ENCODE measurements at regions not wholly inside any gene's neighbourhood (a gene's known extent, or its start where the extent isn't known, plus 50 kb on each side); places are given as distances from the start of the nearest gene placed in this dataset.

DNA sequence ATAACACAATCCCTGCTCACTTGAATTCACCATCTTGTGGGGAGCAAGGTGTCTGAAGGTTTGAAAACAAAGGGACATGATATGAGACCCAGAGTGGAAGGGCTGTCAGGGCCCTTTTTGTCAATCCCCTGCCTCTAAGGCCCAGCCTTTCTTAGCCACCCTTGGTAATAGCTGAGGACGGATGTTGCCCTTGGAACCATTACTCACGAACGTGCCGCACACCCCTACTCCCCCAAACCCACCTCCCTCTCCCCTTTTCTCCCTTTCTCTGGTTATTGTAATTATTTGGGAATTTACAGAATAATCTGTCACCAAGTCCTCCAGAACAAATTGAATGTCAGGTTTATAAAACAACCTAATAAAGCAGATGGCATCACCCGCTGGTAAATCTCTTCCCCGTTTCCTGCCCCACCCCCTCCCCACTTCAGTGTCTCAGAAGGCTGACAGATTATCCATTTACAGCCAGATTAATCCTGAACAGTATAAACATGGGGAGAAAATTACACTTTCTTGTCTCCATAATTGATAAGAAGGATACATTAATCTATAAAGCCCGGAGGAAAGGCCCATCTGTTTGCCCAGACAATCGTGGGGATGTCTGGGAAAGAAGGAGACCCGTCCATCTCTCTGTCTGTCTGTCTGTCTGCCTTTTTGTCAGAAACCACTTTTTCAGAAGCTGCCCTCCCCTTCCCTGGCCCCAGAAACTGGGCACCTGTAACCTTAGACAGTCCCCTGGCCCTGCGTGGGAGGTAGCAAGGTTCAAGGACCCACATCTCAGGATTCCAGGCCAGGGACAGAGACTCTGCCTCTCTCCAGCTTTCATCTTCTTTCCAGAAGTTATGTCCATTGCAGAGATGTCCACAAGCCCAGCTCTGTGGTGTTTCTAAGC is 60.6 kb upstream of the CD34 start:
- DNase-seq (no peak), ATAC-seq (no peak)
- TF ChIP-seq, protein P1, sequence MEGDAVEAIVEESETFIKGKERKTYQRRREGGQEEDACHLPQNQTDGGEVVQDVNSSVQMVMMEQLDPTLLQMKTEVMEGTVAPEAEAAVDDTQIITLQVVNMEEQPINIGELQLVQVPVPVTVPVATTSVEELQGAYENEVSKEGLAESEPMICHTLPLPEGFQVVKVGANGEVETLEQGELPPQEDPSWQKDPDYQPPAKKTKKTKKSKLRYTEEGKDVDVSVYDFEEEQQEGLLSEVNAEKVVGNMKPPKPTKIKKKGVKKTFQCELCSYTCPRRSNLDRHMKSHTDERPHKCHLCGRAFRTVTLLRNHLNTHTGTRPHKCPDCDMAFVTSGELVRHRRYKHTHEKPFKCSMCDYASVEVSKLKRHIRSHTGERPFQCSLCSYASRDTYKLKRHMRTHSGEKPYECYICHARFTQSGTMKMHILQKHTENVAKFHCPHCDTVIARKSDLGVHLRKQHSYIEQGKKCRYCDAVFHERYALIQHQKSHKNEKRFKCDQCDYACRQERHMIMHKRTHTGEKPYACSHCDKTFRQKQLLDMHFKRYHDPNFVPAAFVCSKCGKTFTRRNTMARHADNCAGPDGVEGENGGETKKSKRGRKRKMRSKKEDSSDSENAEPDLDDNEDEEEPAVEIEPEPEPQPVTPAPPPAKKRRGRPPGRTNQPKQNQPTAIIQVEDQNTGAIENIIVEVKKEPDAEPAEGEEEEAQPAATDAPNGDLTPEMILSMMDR (IDR thresholded peaks at IDR 0.05): no peak
- H3K4me1 Mint-ChIP-seq (ENCODE audit: low read depth): no peaks in the 10 kb centered on the region
- H3K9me3 Mint-ChIP-seq: no peaks in the 10 kb centered on the region
- intact Hi-C loops (cut with micrococcal nuclease): no loop called here
- no peak overlapping the region for H3K4me3 Mint-ChIP-seq
- ChIA-PET CTCF (interaction anchor here (1.5 to 2.0 kb wide), 2 partner anchors 8 to 174 kb away, joined by 3 to 8 read pairs; no protein-coding TSS in a partner anchor), POLR2A (interaction anchor here (1.1 kb wide), 1 partner anchor 31 kb away, joined by 3 read pairs; no protein-coding TSS in a partner anchor)
- H3K27me3 Mint-ChIP-seq: peaks cover 13% of the 10 kb centered on the region
- no peaks in the 10 kb centered on the region for H3K36me3 Mint-ChIP-seq (ENCODE audit: low read depth)
- no peak overlapping the region for H3K27ac Mint-ChIP-seq

DNA sequence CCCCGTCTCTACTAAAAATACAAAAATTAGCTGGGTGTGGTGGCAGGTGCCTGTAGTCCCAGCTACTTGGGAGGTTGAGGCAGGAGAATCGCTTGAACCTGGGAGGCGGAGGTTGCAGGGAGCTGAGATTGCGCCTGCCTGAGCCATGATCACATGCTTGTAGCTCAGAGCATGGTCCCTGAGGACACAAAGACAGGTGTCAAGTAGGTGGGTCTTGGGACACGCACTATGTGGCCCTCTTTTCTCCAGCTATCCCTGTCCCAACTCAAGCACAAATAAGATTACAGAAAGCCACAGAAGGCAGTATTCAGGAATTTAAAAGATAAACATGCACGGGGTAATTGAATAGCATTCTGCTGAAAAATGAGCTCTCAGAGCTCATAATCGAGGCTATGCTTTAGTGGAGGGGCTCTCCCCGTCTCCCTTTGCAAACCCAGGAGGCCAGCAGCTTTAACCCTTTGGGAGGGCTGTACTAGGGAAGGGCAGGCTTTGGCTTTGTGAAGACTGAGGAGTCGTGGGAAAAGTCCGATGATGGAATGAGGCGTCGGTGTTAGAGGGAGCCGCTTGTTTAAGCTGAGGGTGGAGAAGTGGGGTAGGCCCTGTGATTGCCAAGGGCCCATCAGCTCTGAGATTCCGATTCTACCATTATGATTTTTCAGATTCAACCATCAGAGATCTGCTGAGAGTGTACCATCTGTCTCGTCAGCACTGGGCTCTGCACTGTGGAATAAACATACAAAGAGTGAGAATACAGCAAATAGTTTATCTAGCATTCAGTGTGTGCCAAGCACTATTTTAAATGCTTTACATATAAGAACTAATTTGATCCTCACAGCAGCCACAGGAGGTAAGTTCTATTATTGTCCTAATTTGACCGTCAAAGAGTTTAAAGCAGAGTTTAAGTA is 59.7 kb upstream of the CD34 start:
- ChIA-PET CTCF (interaction anchor here (0.9 to 2.3 kb wide), 7 partner anchors 11 to 174 kb away, joined by 3 to 21 read pairs (median 4); no protein-coding TSS in a partner anchor), POLR2A (interaction anchor here (1.1 kb wide), 1 partner anchor 32 kb away, joined by 3 read pairs; no protein-coding TSS in a partner anchor)
- no peaks in the 10 kb centered on the region for H3K4me1 Mint-ChIP-seq (ENCODE audit: low read depth)
- DNase-seq (no peak), ATAC-seq (no peak)
- no peaks in the 10 kb centered on the region for H3K9me3 Mint-ChIP-seq
- no peak overlapping the region for H3K27ac Mint-ChIP-seq
- peaks cover 13% of the 10 kb centered on the region for H3K27me3 Mint-ChIP-seq
- H3K4me3 Mint-ChIP-seq: no peak overlapping the region
- TF ChIP-seq, protein P1 (IDR thresholded peaks at IDR 0.05): no peak
- H3K36me3 Mint-ChIP-seq (ENCODE audit: low read depth): no peaks in the 10 kb centered on the region
- intact Hi-C loops (cut with micrococcal nuclease): no loop called here

DNA sequence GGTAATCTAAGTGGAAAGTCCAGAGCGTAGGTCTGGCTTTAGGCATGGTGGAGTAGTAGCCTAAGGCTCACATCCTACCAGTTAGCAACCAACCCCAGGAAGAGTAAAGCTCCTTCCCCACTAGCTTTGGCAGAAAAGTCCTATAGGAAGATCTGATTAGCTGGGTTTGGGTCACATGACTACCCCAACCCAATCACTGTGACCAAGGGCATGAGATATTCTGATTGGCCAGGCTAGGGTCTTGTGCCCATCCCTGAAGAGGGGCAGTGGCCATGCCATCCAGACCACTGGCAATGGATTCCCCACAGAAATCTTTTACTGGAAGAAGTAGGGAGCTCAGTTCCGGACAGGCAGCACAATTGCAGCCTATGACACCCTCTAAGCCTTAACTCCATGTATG is 58.6 kb upstream of the CD34 start:
- Mint-ChIP-seq H3K27ac (no peak overlapping the region), H3K9me3 (no peaks in the 10 kb centered on the region), H3K4me3 (no peak overlapping the region), H3K4me1 (ENCODE audit: low read depth) (no peaks in the 10 kb centered on the region), H3K36me3 (ENCODE audit: low read depth) (no peaks in the 10 kb centered on the region), H3K27me3 (peaks cover 13% of the 10 kb centered on the region)
- TF ChIP-seq, protein P1 (IDR thresholded peaks at IDR 0.05): no peak
- POLR2A ChIA-PET: interaction anchor here (0.9 kb wide), 1 partner anchor 86 kb away, joined by 3 read pairs; no protein-coding TSS in a partner anchor
- DNase-seq (no peak), ATAC-seq (no peak)
- intact Hi-C loops (cut with micrococcal nuclease): no loop called here
- CTCF ChIA-PET: interaction anchor here (0.9 to 2.3 kb wide), 6 partner anchors 11 to 172 kb away, joined by 3 to 21 read pairs (median 4); no protein-coding TSS in a partner anchor

DNA sequence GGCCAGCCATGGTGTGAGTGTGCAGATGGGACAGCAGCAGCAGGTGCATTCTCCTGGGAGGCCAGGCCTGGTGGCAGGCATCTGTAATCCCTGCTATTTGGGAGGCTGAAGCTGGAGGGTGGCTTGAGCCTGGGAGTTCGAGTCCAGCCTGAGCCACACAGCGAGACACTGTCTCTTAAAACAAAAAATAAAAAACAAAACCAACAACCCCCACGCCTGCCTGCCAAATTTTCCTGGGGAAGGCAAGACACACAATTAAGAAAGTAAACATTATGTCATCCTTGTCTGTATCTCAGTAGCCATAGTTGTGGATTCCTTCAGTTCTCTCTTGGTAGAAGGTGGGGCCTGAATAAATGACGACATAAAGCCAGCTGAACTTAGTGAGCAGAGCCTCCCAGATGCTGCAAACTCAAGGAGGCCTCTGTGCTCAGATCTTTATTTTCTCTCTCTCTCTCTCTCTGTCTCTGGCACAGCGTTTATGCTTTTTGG is 57.6 kb upstream of the CD34 start:
- TF ChIP-seq, protein P1 (IDR thresholded peaks at IDR 0.05): no peak

More for the DNA sequence above, 57.6 kb upstream of the CD34 start:
- no peak for DNase-seq
- no peak for ATAC-seq
- H3K36me3 Mint-ChIP-seq (ENCODE audit: low read depth): no peaks in the 10 kb centered on the region
- no peaks in the 10 kb centered on the region for H3K4me1 Mint-ChIP-seq (ENCODE audit: low read depth)
- no peak overlapping the region for H3K27ac Mint-ChIP-seq
- H3K4me3 Mint-ChIP-seq: no peak overlapping the region
- no peaks in the 10 kb centered on the region for H3K9me3 Mint-ChIP-seq
- ChIA-PET CTCF (interaction anchor here (1.0 to 2.3 kb wide), 2 partner anchors 11 to 84 kb away, joined by 4 to 21 read pairs; no protein-coding TSS in a partner anchor), POLR2A (interaction anchor here (0.9 kb wide), 1 partner anchor 85 kb away, joined by 3 read pairs; no protein-coding TSS in a partner anchor)
- peaks cover 8% of the 10 kb centered on the region for H3K27me3 Mint-ChIP-seq
- intact Hi-C loops (cut with micrococcal nuclease): no loop called here

All from activated CD8-positive, alpha-beta T cell treated with anti-CD3 and anti-CD28 coated beads for 36 hours (primary cell).